Liver (tissue), 8 donors: ENCODE measurements at regions not wholly inside any gene's neighbourhood (a gene's known extent, or its start where the extent isn't known, plus 50 kb on each side); places are given as distances from the start of the nearest gene placed in this dataset.

ENCODE experiments used
- DNase-seq: peaks from one replicate; pipeline ENCODE4 v3.0.0-alpha.2; 2017; ENCODE audit warnings: low spot score
- H3K27ac ChIP-seq, 2 donors: one replicate each; pipeline ENCODE4 v1.7.0; 2013; ENCODE audit warnings: inconsistent platforms in 2 of 2, low read length in 2 of 2, control low read depth in 1 of 2, low read depth in 1 of 2, mild to moderate bottlenecking in 1 of 2
- H3K27me3 ChIP-seq, 4 donors: one replicate each; pipeline versions ENCODE4 v1.6.1 to v1.7.0; 2013; ENCODE audit warnings: low read length in 3 of 4, inconsistent platforms in 1 of 4, mild to moderate bottlenecking in 1 of 4, moderate library complexity in 1 of 4; ENCODE audit not compliant: control insufficient read depth in 4 of 4, insufficient read depth in 4 of 4
- H3K36me3 ChIP-seq, 4 donors: one replicate each; pipeline versions ENCODE4 v1.6.1 to v1.7.0; 2013; ENCODE audit warnings: low read length in 3 of 4, mild to moderate bottlenecking in 3 of 4, low read depth in 1 of 4, moderate library complexity in 1 of 4; ENCODE audit not compliant: control insufficient read depth in 4 of 4, insufficient read depth in 3 of 4
- H3K4me1 ChIP-seq, 4 donors: one replicate each; pipeline versions ENCODE4 v1.6.1 to v1.7.0; 2013; ENCODE audit warnings: low read length in 3 of 4, mild to moderate bottlenecking in 3 of 4, moderate library complexity in 1 of 4; ENCODE audit not compliant: control insufficient read depth in 4 of 4, insufficient read depth in 4 of 4
- H3K4me3 ChIP-seq, 3 donors: one replicate each; pipeline versions ENCODE4 v1.6.1 to v1.7.0; 2013; ENCODE audit warnings: low read length in 3 of 3, control low read depth in 1 of 3, low read depth in 1 of 3, mild to moderate bottlenecking in 1 of 3
- H3K9ac ChIP-seq, 2 donors: one replicate each; pipeline ENCODE4 v1.7.0; 2013; ENCODE audit warnings: low read length in 2 of 2, mild to moderate bottlenecking in 2 of 2, moderate library complexity in 2 of 2, control low read depth in 1 of 2, low read depth in 1 of 2
- H3K9me3 ChIP-seq, 4 donors: one replicate each; pipeline versions ENCODE4 v1.6.1 to v1.7.0; 2013; ENCODE audit warnings: low read length in 3 of 4; ENCODE audit not compliant: control insufficient read depth in 4 of 4
- EGR1 ChIP-seq, 2 donors: IDR thresholded peaks; 2 replicates each; pipeline ENCODE4 v1.6.1; 2016 to 2018; ENCODE audit warnings: antibody characterized with exemption in 2 of 2, low read depth in 2 of 2
- FOXA1 ChIP-seq: IDR thresholded peaks from 2 replicates; pipeline ENCODE4 v1.6.1; 2016; ENCODE audit warnings: antibody characterized with exemption
- FOXA2 ChIP-seq: IDR thresholded peaks from 2 replicates; pipeline ENCODE4 v1.6.1; 2016; ENCODE audit warnings: antibody characterized with exemption
- HNF4A ChIP-seq, 2 donors: conservative IDR thresholded peaks; 2 replicates each; pipeline ENCODE4 v1.6.1; 2016; ENCODE audit warnings: antibody characterized with exemption in 2 of 2, mild to moderate bottlenecking in 2 of 2
- HNF4G ChIP-seq: IDR thresholded peaks from 2 replicates; pipeline ENCODE4 v1.6.1; 2016; ENCODE audit warnings: antibody characterized with exemption
- NR2F2 ChIP-seq: IDR thresholded peaks from 2 replicates; pipeline ENCODE4 v1.6.1; 2016; ENCODE audit warnings: antibody characterized with exemption
- RAD21 ChIP-seq, 2 donors: IDR thresholded peaks; 2 replicates each; pipeline ENCODE4 v1.6.1; 2016; ENCODE audit warnings: antibody characterized with exemption in 2 of 2, mild to moderate bottlenecking in 2 of 2
- REST ChIP-seq: IDR thresholded peaks from 2 replicates; pipeline ENCODE4 v1.6.1; 2016; ENCODE audit warnings: antibody characterized with exemption, mild to moderate bottlenecking
- RXRA ChIP-seq, 2 donors: IDR thresholded peaks; 2 replicates each; pipeline ENCODE4 v1.6.1; 2017 to 2018; ENCODE audit warnings: antibody characterized with exemption in 2 of 2, mild to moderate bottlenecking in 1 of 2
- SP1 ChIP-seq: IDR thresholded peaks from 2 replicates; pipeline ENCODE4 v1.6.1; 2018; ENCODE audit warnings: antibody characterized with exemption, mild to moderate bottlenecking
- TAF1 ChIP-seq: conservative IDR thresholded peaks from 2 replicates; pipeline ENCODE4 v1.6.1; 2016; ENCODE audit warnings: antibody characterized with exemption, mild to moderate bottlenecking
- YY1 ChIP-seq: IDR thresholded peaks from 2 replicates; pipeline ENCODE4 v1.6.1; 2016; ENCODE audit warnings: antibody characterized with exemption, mild to moderate bottlenecking
- WGBS: extraction: QIAGEN DNeasy Blood & Tissue Kit; methylation state at CpG from one replicate; pipeline ENCODE4 v1.1.7; 2013; 5-methylcytosine and 5-hydroxymethylcytosine counted together
- TF ChIP-seq, protein P1 (sequence below): fragments of 150-350 bp; IDR thresholded peaks from 2 replicates; pipeline ENCODE4 v1.5.1; 2017; ENCODE audit warnings: improper control_type of control experiment, low read depth, low read length; ENCODE audit not compliant: missing input control
- TF ChIP-seq, protein P2 (sequence below): IDR thresholded peaks from 2 replicates; pipeline ENCODE4 v1.6.1; 2016; ENCODE audit warnings: antibody characterized with exemption
- donor health status: healthy.
- donor health status: healthy.
- donor health status: healthy.
- donor health status: healthy.
- donor health status: healthy.

DNA sequence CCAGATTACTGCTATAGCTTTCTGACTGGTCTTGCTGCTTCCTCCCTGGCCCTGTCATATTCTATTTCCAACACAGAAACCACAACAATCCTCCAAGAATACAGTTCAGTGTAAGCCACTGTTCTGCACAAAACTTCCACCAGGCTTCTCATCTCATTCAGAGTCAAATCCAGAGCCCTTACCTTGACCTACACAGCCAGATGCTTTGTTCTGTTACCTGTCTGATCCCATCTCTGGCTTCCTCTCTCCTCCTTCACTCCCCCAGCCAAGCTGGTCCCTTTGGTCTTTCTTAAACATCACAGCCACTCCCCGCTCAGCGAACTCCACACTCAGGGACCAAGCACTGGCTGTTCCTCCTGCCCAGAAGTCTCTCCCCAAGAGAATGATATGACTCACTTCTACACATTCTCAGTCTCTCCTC is 84.8 kb upstream of the BMP2K start:
- DNase-seq, result peak; percentile 48
- Histone ChIP-seq H3K27me3 (no peaks in the 10 kb centered on the region), H3K9me3 (no peaks in the 10 kb centered on the region), H3K9ac (no peak overlapping the region), H3K4me3 (no peak overlapping the region), H3K36me3 (no peaks in the 10 kb centered on the region), H3K4me1 (peaks cover 0 to 1% (median 0%) of the 10 kb centered on the region in 4 donors), H3K27ac (no peak overlapping the region)
- no peak for TF ChIP-seq SP1
- no peak for TF ChIP-seq NR2F2
- no peak for TF ChIP-seq EGR1 (IDR thresholded peaks at IDR 0.05; ENCODE audit: low read depth in 2 of 2)
- no peak for TF ChIP-seq YY1
- WGBS, result 92% methylated on average over 2 of the region's 2 CpGs

GRCh38 chr4:78691971-78692821 is 84.0 kb upstream of the BMP2K start:
- Histone ChIP-seq H3K4me3 (no peak overlapping the region), H3K27ac (no peak overlapping the region), H3K27me3 (no peaks in the 10 kb centered on the region), H3K9ac (no peak overlapping the region), H3K9me3 (no peaks in the 10 kb centered on the region), H3K36me3 (no peaks in the 10 kb centered on the region), H3K4me1 (peaks cover 0 to 1% (median 0%) of the 10 kb centered on the region in 4 donors)
- no peak for TF ChIP-seq HNF4A (conservative IDR thresholded peaks at IDR 0.05)
- TF ChIP-seq SP1, result no peak
- no peak for TF ChIP-seq RXRA (IDR thresholded peaks at IDR 0.05)
- no peak for TF ChIP-seq EGR1 (IDR thresholded peaks at IDR 0.05; ENCODE audit: low read depth in 2 of 2)
- TF ChIP-seq, protein P1, sequence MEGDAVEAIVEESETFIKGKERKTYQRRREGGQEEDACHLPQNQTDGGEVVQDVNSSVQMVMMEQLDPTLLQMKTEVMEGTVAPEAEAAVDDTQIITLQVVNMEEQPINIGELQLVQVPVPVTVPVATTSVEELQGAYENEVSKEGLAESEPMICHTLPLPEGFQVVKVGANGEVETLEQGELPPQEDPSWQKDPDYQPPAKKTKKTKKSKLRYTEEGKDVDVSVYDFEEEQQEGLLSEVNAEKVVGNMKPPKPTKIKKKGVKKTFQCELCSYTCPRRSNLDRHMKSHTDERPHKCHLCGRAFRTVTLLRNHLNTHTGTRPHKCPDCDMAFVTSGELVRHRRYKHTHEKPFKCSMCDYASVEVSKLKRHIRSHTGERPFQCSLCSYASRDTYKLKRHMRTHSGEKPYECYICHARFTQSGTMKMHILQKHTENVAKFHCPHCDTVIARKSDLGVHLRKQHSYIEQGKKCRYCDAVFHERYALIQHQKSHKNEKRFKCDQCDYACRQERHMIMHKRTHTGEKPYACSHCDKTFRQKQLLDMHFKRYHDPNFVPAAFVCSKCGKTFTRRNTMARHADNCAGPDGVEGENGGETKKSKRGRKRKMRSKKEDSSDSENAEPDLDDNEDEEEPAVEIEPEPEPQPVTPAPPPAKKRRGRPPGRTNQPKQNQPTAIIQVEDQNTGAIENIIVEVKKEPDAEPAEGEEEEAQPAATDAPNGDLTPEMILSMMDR, result no peak
- TF ChIP-seq RAD21 (IDR thresholded peaks at IDR 0.05), result no peak
- no peak for TF ChIP-seq FOXA1
- TF ChIP-seq HNF4G, result no peak
- TF ChIP-seq, protein P2, sequence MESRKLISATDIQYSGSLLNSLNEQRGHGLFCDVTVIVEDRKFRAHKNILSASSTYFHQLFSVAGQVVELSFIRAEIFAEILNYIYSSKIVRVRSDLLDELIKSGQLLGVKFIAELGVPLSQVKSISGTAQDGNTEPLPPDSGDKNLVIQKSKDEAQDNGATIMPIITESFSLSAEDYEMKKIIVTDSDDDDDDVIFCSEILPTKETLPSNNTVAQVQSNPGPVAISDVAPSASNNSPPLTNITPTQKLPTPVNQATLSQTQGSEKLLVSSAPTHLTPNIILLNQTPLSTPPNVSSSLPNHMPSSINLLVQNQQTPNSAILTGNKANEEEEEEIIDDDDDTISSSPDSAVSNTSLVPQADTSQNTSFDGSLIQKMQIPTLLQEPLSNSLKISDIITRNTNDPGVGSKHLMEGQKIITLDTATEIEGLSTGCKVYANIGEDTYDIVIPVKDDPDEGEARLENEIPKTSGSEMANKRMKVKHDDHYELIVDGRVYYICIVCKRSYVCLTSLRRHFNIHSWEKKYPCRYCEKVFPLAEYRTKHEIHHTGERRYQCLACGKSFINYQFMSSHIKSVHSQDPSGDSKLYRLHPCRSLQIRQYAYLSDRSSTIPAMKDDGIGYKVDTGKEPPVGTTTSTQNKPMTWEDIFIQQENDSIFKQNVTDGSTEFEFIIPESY, result no peak
- TF ChIP-seq FOXA2, result no peak
- DNase-seq, result peak; percentile 71
- 55% methylated on average over 4 of the region's 4 CpGs for WGBS

DNA sequence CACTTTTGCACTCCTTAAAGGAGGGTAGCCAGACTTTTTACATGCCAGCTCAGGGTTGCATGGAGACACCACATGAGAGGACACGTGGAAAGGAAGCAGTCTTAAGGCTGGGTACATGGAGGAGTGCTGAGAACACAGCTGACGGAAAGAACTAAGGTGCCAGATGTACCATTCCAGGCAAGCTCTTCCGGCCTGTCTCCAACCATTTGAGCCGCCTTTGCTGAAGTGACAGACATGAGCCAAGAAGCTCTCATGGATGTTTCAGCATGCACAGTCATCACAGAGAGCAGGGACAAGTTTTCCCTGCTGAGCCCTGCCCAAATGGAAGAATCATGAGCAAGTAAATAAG is 83.4 kb upstream of the BMP2K start:
- 82% methylated on average over 4 of the region's 4 CpGs for WGBS
- no peak overlapping the region for H3K27ac ChIP-seq
- H3K9ac ChIP-seq, result no peak overlapping the region
- no peak for TF ChIP-seq TAF1
- TF ChIP-seq, protein P1, result no peak
- no peak for TF ChIP-seq RAD21 (IDR thresholded peaks at IDR 0.05)
- no peak for TF ChIP-seq SP1
- no peak for TF ChIP-seq REST
- no peak for TF ChIP-seq RXRA (IDR thresholded peaks at IDR 0.05)
- TF ChIP-seq, protein P2, result no peak
- TF ChIP-seq FOXA1, result no peak
- no peak for TF ChIP-seq NR2F2

More for the DNA sequence above, 83.4 kb upstream of the BMP2K start:
- H3K27me3 ChIP-seq, result no peaks in the 10 kb centered on the region
- no peak overlapping the region for H3K4me3 ChIP-seq
- H3K36me3 ChIP-seq, result no peaks in the 10 kb centered on the region
- H3K4me1 ChIP-seq, result peaks cover 0 to 1% (median 0%) of the 10 kb centered on the region in 4 donors
- no peaks in the 10 kb centered on the region for H3K9me3 ChIP-seq
- peak; percentile 45 for DNase-seq
